ENCODE measurements at regions not wholly inside any gene's neighbourhood (a gene's known extent, or its start where the extent isn't known, plus 50 kb on each side); places are given as distances from the start of the nearest gene placed in this dataset.

DNA sequence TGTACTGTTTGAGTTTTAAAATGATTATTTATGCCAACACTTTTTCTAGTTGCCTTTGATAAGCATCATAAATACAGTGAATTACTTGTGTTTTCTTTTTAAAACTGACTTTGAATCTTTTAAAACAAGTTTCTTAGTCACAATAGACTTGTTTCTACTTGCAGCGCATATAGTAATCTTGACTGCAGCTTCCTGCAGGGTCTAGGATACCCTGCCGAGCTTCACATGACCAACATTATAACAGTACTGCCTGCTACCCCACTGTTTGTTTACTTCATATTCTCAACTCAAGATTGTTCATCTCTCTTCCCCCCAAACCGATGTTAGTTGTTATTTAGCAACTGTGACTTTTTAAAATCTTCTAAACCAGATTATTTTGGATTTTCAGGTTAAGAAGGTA lies 751.3 kb upstream of the NEGR1 start:
- WGBS, 2 donors, result 42 to 45% methylated on average over 3 of the region's 3 CpGs
- no peak for TF ChIP-seq POLR2A (IDR thresholded peaks at IDR 0.05)
- TF ChIP-seq, protein P1, sequence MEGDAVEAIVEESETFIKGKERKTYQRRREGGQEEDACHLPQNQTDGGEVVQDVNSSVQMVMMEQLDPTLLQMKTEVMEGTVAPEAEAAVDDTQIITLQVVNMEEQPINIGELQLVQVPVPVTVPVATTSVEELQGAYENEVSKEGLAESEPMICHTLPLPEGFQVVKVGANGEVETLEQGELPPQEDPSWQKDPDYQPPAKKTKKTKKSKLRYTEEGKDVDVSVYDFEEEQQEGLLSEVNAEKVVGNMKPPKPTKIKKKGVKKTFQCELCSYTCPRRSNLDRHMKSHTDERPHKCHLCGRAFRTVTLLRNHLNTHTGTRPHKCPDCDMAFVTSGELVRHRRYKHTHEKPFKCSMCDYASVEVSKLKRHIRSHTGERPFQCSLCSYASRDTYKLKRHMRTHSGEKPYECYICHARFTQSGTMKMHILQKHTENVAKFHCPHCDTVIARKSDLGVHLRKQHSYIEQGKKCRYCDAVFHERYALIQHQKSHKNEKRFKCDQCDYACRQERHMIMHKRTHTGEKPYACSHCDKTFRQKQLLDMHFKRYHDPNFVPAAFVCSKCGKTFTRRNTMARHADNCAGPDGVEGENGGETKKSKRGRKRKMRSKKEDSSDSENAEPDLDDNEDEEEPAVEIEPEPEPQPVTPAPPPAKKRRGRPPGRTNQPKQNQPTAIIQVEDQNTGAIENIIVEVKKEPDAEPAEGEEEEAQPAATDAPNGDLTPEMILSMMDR (IDR thresholded peaks at IDR 0.05), result no peak
- Histone ChIP-seq H3K36me3 (ENCODE audit: low read depth, missing control alignments) (no peaks in the 10 kb centered on the region), H3K27ac (no peak overlapping the region), H3K9me3 (no peaks in the 10 kb centered on the region), H3K27me3 (no peaks in the 10 kb centered on the region), H3K4me1 (no peaks in the 10 kb centered on the region), H3K4me3 (no peak overlapping the region)
- intact Hi-C loops (cut with DNase I; ENCODE audit: low total_unique reads), result no loop called here
- no peak for DNase-seq

DNA sequence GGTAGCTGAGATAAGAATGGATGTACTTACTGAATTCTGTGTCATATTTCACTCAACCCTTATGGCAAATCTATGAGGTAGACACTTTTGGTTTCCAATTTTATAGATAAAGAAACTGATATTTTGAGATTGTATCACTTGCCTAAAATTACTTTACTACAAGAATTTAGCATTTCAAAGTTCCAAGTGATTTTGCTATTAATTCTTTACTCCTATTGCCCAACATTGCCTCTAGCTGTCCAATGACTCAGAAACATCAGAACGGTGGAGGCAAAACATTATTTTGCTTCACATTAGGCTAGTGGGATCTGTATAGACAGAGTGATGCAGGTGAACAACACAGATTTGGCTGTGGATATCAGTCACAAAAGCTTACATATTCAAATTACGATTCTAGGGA lies 747.2 kb upstream of the NEGR1 start:
- Histone ChIP-seq H3K9me3 (no peaks in the 10 kb centered on the region), H3K36me3 (ENCODE audit: low read depth, missing control alignments) (no peaks in the 10 kb centered on the region), H3K4me1 (no peaks in the 10 kb centered on the region), H3K4me3 (no peak overlapping the region), H3K27ac (no peak overlapping the region), H3K27me3 (no peaks in the 10 kb centered on the region)
- no peak for DNase-seq
- intact Hi-C loops (cut with DNase I; ENCODE audit: low total_unique reads), result no loop called here
- TF ChIP-seq, protein P1 (IDR thresholded peaks at IDR 0.05), result no peak
- WGBS, 2 donors, result 79 to 81% methylated on average over 2 of the region's 2 CpGs

DNA sequence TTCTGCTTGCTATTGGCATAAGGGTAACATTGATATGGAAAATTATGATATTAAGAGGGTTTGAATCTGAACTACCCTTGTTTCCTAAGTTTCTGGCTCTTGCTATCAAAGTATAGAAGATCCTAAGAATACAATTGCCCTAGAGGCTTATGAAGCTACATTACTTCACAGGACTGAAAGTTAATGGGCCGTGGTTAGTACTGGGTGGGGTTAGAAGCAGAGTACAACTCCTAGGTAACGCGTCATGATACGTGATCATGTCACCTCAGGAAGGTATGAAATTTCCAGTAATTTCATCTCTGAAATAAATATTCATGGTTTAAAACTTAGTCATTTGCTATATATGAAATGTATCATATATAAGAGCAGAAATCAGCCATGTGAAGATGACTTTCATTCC lies 743.8 kb upstream of the NEGR1 start:
- WGBS, 2 donors, result 68 to 73% methylated on average over 4 of the region's 4 CpGs
- Histone ChIP-seq H3K9me3 (no peaks in the 10 kb centered on the region), H3K27me3 (no peaks in the 10 kb centered on the region), H3K4me3 (no peak overlapping the region), H3K4me1 (no peaks in the 10 kb centered on the region), H3K36me3 (ENCODE audit: low read depth, missing control alignments) (no peaks in the 10 kb centered on the region), H3K27ac (no peak overlapping the region)
- TF ChIP-seq, protein P1 (IDR thresholded peaks at IDR 0.05), result no peak
- no peak for TF ChIP-seq POLR2A (IDR thresholded peaks at IDR 0.05)
- intact Hi-C loops (cut with DNase I; ENCODE audit: low total_unique reads), result no loop called here
- DNase-seq, result no peak

DNA sequence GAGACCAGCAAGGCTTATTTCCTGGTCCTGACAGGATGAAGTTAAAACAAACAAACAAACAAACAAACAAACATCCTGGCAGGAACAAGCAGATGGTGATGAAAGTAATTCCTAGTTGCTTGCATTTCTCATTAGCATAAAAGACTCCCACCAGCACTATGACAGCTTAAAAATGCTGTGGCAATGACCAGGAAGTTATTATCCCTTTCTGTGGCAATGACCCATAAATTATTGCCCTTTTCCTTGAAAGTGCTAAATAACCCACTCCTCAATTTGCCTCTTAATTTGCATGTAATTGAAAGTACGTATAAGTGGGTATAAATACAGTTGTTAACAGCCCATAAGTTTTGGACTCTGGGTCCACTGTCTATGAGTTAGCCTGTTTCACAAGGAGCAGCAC lies 727.6 kb upstream of the NEGR1 start:
- Histone ChIP-seq H3K4me1 (no peaks in the 10 kb centered on the region), H3K27ac (no peak overlapping the region), H3K9me3 (no peaks in the 10 kb centered on the region), H3K36me3 (ENCODE audit: low read depth, missing control alignments) (no peaks in the 10 kb centered on the region), H3K27me3 (no peaks in the 10 kb centered on the region), H3K4me3 (no peak overlapping the region)
- intact Hi-C loops (cut with DNase I; ENCODE audit: low total_unique reads), result no loop called here
- WGBS, 2 donors, result 80 to 93% methylated on average over 1 of the region's 1 CpG
- no peak for DNase-seq
- TF ChIP-seq, protein P1 (IDR thresholded peaks at IDR 0.05), result no peak

DNA sequence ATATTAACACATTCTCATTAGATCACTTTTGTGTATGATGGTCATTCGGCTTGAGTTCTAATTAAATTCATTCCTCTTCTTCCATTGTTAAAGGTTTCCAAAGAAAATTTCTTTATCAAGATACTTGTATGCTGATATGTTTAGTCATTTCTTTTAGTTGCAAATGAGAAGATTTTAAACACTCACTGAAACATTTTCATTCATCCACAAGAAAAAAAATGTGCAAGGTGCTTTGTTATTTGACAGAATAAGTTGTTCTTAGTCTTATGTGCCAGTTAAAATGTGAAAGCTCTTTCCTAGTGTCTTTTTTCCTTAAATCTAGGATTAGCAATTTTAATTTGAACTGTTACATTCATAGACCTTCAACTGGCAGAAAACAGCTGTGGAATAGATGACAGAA lies 727.0 kb upstream of the NEGR1 start:
- intact Hi-C loops (cut with DNase I; ENCODE audit: low total_unique reads), result no loop called here
- DNase-seq, result no peak
- 77 to 93% methylated on average over 1 of the region's 1 CpG for WGBS, 2 donors
- no peak overlapping the region for H3K4me3 ChIP-seq
- H3K27me3 ChIP-seq, result no peaks in the 10 kb centered on the region
- no peaks in the 10 kb centered on the region for H3K36me3 ChIP-seq (ENCODE audit: low read depth, missing control alignments)
- no peaks in the 10 kb centered on the region for H3K9me3 ChIP-seq
- no peak overlapping the region for H3K27ac ChIP-seq
- H3K4me1 ChIP-seq, result no peaks in the 10 kb centered on the region
- TF ChIP-seq, protein P1 (IDR thresholded peaks at IDR 0.05), result no peak
- no peak for TF ChIP-seq POLR2A (IDR thresholded peaks at IDR 0.05)

Data from testis (tissue), 2 donors.